K562 (cell line): ENCODE measurements at regions not wholly inside any gene's neighbourhood (a gene's known extent, or its start where the extent isn't known, plus 50 kb on each side); places are given as distances from the start of the nearest gene placed in this dataset.

Experiments
- CEBPZ ChIP-seq: fragments of 150-350 bp; IDR thresholded peaks from 2 replicates; pipeline ENCODE4 v1.6.1; 2014; ENCODE audit warnings: low read depth, mild to moderate bottlenecking, low read length, borderline replicate concordance
- CGGBP1 ChIP-seq: fragments of 250-450 bp; sonication (Bioruptor Pico); IDR thresholded peaks from 2 replicates; pipeline ENCODE4 v1.9.0; 2021; ENCODE audit warnings: mild to moderate bottlenecking
- DDX20 ChIP-seq: fragments of 450-650 bp; IDR thresholded peaks from 2 replicates; pipeline ENCODE4 v1.6.1; 2016; ENCODE audit warnings: missing genetic modification characterization, low read depth, mild to moderate bottlenecking, missing compliant biosample characterization, moderate library complexity
- FOXP4 ChIP-seq: sonication (generic); formaldehyde crosslinking; IDR thresholded peaks from 2 replicates; pipeline ENCODE4 v1.8.0; 2022; ENCODE audit warnings: mild to moderate bottlenecking, missing genetic modification reagents, borderline replicate concordance
- HEY1 ChIP-seq: fragments of 250-450 bp; sonication (Bioruptor Pico); IDR thresholded peaks from 2 replicates; pipeline ENCODE4 v1.5.0; 2020; ENCODE audit warnings: mild to moderate bottlenecking, moderate library complexity, borderline replicate concordance
- NCOR1 ChIP-seq: fragments of 450-650 bp; IDR thresholded peaks from 2 replicates; pipeline ENCODE4 v1.6.1; 2016; ENCODE audit warnings: mild to moderate bottlenecking, moderate library complexity
- NR2C2 ChIP-seq, 2 experiments: fragments of 200-800 bp in 1 of 2; sonication (Bioruptor generic) in 1 of 2; sonication (generic) in 1 of 2; formaldehyde crosslinking in 1 of 2; IDR thresholded peaks; 2 replicates each; pipeline versions ENCODE4 v1.6.1 to v1.8.0; 2016 to 2022; ENCODE audit warnings: mild to moderate bottlenecking in 1 of 2, missing compliant biosample characterization in 1 of 2, missing genetic modification characterization in 1 of 2, missing genetic modification reagents in 1 of 2
- SMARCE1 ChIP-seq: fragments of 450-650 bp; IDR thresholded peaks from 2 replicates; pipeline ENCODE4 v1.7.1; 2016; ENCODE audit warnings: mild to moderate bottlenecking
- ZBTB11 ChIP-seq, 3 experiments: fragments of 200-800 bp in 1 of 3; fragments of 250-450 bp in 1 of 3; fragments of 450-650 bp in 1 of 3; sonication (Bioruptor Pico) in 1 of 3; sonication (Bioruptor generic) in 1 of 3; formaldehyde crosslinking in 1 of 3; IDR thresholded peaks; 2 replicates each; pipeline versions ENCODE4 v1.6.1 to v1.8.0; 2016 to 2022; ENCODE audit warnings: mild to moderate bottlenecking in 2 of 3, missing genetic modification characterization in 2 of 3, missing compliant biosample characterization in 1 of 3, moderate library complexity in 1 of 3
- ZMIZ1 ChIP-seq, 2 experiments: fragments of 150-350 bp in 1 of 2; IDR thresholded peaks; 2 replicates each; pipeline ENCODE4 v1.6.1; 2012 to 2016; ENCODE audit warnings: low read depth in 2 of 2, low read length in 2 of 2, mild to moderate bottlenecking in 1 of 2, moderate library complexity in 1 of 2
- ZNF282 ChIP-seq: sonication (generic); formaldehyde crosslinking; IDR thresholded peaks from 2 replicates; pipeline ENCODE4 v1.8.1; 2023; ENCODE audit warnings: missing genetic modification reagents
- ZNF707 ChIP-seq: fragments of 250-450 bp; sonication (Bioruptor Pico); conservative IDR thresholded peaks from 2 replicates; pipeline ENCODE4 v1.8.0; 2022; ENCODE audit warnings: inconsistent platforms, mild to moderate bottlenecking, moderate library complexity

- no peak for TF ChIP-seq FOXP4 (CRISPR knock-in tag)
- no peak for TF ChIP-seq HEY1 (CRISPR knock-in tag)
- peak in 1 of 3 experiments; percentile 20; a peak in 1 of 6 replicates for TF ChIP-seq ZBTB11 (CRISPR knock-in tag; IDR thresholded peaks at IDR 0.05)
- no peak for TF ChIP-seq ZNF707 (CRISPR knock-in tag)
- 0 out of 2 replicates have a peak, but pooled peaks have one; percentile 31 for TF ChIP-seq NR2C2 (CRISPR knock-in tag; IDR thresholded peaks at IDR 0.05)
- peak; percentile 85 for TF ChIP-seq NR2C2 (tag; IDR thresholded peaks at IDR 0.05)
- no peak for TF ChIP-seq DDX20 (tag)
- TF ChIP-seq NCOR1: peak; percentile 46
- TF ChIP-seq CGGBP1 (CRISPR knock-in tag): no peak
- TF ChIP-seq SMARCE1: peak; percentile 86
- no peak for TF ChIP-seq ZNF282 (CRISPR knock-in tag)
- TF ChIP-seq CEBPZ: no peak
- TF ChIP-seq ZMIZ1 (IDR thresholded peaks at IDR 0.05; ENCODE audit: low read depth in 2 of 2, low read length in 2 of 2): no peak
These were observed 49.8 kb upstream of the SSR3 start (continued) for GRCh38 chr3:156604642-156605144.
